WERI-Rb-1 (cell line): ENCODE measurements at regions not wholly inside any gene's neighbourhood (a gene's known extent, or its start where the extent isn't known, plus 50 kb on each side); places are given as distances from the start of the nearest gene placed in this dataset.

Experiments
- DNase-seq: peaks from one replicate; pipeline ENCODE4 v3.0.0-alpha.2; 2020
- H3K27ac ChIP-seq: fragments of 250-450 bp; sonication (Bioruptor Pico); 2 replicates; pipeline ENCODE4 v1.5.1; 2020; ENCODE audit warnings: mild to moderate bottlenecking, moderate library complexity
- H3K27me3 ChIP-seq: fragments of 250-450 bp; sonication (Bioruptor Pico); 2 replicates; pipeline ENCODE4 v1.5.1; 2021; ENCODE audit warnings: mild to moderate bottlenecking, low read depth, moderate library complexity; ENCODE audit not compliant: insufficient read depth, severe bottlenecking
- H3K36me3 ChIP-seq: fragments of 250-450 bp; sonication (Bioruptor Pico); 2 replicates; pipeline ENCODE4 v1.5.1; 2020; ENCODE audit warnings: mild to moderate bottlenecking, moderate library complexity
- H3K4me3 ChIP-seq: 2 replicates; pipeline ENCODE4 v1.5.1; 2011; ENCODE audit warnings: low read depth, mild to moderate bottlenecking, control low read depth, low read length
- H3K9me3 ChIP-seq: fragments of 250-450 bp; sonication (Bioruptor Pico); 2 replicates; pipeline ENCODE4 v1.5.1; 2021; ENCODE audit warnings: mild to moderate bottlenecking, moderate library complexity; ENCODE audit not compliant: severe bottlenecking
- CTCF ChIP-seq: IDR thresholded peaks from 2 replicates; pipeline ENCODE4 v1.5.1; 2011; ENCODE audit warnings: low read depth, mild to moderate bottlenecking, control low read depth, inconsistent platforms, low read length

GRCh38 chr5:96569770-96570169, 92.4 kb upstream of the CAST start:
- no peaks in the 10 kb centered on the region for H3K36me3 ChIP-seq
- TF ChIP-seq CTCF: no peak
- no peaks in the 10 kb centered on the region for H3K27me3 ChIP-seq
- DNase-seq: no peak
- H3K27ac ChIP-seq: no peak overlapping the region
- H3K9me3 ChIP-seq: no peaks in the 10 kb centered on the region
- no peak overlapping the region for H3K4me3 ChIP-seq

GRCh38 chr5:96572864-96573512, 89.2 kb upstream of the CAST start:
- TF ChIP-seq CTCF: no peak
- Histone ChIP-seq H3K27me3 (no peaks in the 10 kb centered on the region), H3K9me3 (no peaks in the 10 kb centered on the region), H3K4me3 (no peak overlapping the region), H3K36me3 (no peaks in the 10 kb centered on the region), H3K27ac (no peak overlapping the region)
- DNase-seq: no peak

GRCh38 chr5:96573513-96573894, 88.7 kb upstream of the CAST start:
- DNase-seq: no peak
- H3K4me3 ChIP-seq: no peak overlapping the region
- no peaks in the 10 kb centered on the region for H3K36me3 ChIP-seq
- H3K27ac ChIP-seq: no peak overlapping the region
- TF ChIP-seq CTCF: no peak
- no peaks in the 10 kb centered on the region for H3K9me3 ChIP-seq
- no peaks in the 10 kb centered on the region for H3K27me3 ChIP-seq

GRCh38 chr5:96576876-96577275, 85.3 kb upstream of the CAST start:
- H3K36me3 ChIP-seq: no peaks in the 10 kb centered on the region
- H3K27ac ChIP-seq: no peak overlapping the region
- no peaks in the 10 kb centered on the region for H3K9me3 ChIP-seq
- H3K27me3 ChIP-seq: no peaks in the 10 kb centered on the region
- no peak overlapping the region for H3K4me3 ChIP-seq
- TF ChIP-seq CTCF: no peak
- DNase-seq: no peak

- Histone ChIP-seq H3K27me3 (no peaks in the 10 kb centered on the region), H3K36me3 (no peaks in the 10 kb centered on the region), H3K9me3 (no peaks in the 10 kb centered on the region), H3K4me3 (no peak overlapping the region), H3K27ac (no peak overlapping the region)
- no peak for TF ChIP-seq CTCF
- no peak for DNase-seq
These were observed 84.3 kb upstream of the CAST start for GRCh38 chr5:96577909-96578308.

GRCh38 chr5:96579711-96580110, 82.5 kb upstream of the CAST start:
- Histone ChIP-seq H3K9me3 (no peaks in the 10 kb centered on the region), H3K27me3 (no peaks in the 10 kb centered on the region), H3K4me3 (no peak overlapping the region), H3K27ac (no peak overlapping the region), H3K36me3 (no peaks in the 10 kb centered on the region)
- DNase-seq: no peak
- no peak for TF ChIP-seq CTCF
